ENCODE measurements at regions not wholly inside any gene's neighbourhood (a gene's known extent, or its start where the extent isn't known, plus 50 kb on each side); places are given as distances from the start of the nearest gene placed in this dataset.

DNA sequence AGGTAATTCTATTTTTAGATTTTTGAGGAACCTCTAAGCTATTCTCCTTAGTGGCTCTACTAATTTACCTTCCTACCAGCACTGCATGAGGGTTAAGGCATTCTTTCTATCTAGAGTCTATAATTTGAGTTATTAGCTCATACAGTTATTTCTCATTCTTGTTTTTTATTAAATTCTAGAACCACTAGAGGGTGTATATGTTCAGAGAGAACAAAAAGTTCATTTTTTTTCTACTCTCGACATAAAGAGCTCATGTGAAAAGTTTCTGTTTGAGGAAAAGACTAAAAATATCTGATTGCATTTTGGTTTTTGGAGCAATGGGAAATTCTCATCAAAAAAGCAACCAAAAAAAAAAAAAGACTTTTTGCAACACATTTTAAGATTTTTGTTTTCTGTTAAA, 57.0 kb upstream of the LRAT start:
- TF ChIP-seq, protein P1, sequence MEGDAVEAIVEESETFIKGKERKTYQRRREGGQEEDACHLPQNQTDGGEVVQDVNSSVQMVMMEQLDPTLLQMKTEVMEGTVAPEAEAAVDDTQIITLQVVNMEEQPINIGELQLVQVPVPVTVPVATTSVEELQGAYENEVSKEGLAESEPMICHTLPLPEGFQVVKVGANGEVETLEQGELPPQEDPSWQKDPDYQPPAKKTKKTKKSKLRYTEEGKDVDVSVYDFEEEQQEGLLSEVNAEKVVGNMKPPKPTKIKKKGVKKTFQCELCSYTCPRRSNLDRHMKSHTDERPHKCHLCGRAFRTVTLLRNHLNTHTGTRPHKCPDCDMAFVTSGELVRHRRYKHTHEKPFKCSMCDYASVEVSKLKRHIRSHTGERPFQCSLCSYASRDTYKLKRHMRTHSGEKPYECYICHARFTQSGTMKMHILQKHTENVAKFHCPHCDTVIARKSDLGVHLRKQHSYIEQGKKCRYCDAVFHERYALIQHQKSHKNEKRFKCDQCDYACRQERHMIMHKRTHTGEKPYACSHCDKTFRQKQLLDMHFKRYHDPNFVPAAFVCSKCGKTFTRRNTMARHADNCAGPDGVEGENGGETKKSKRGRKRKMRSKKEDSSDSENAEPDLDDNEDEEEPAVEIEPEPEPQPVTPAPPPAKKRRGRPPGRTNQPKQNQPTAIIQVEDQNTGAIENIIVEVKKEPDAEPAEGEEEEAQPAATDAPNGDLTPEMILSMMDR (IDR thresholded peaks at IDR 0.05; ENCODE audit: low read depth, low read length), result peak; percentile 43
- no peak for TF ChIP-seq EZH2phosphoT487 (IDR thresholded peaks at IDR 0.05; ENCODE audit: low read depth)
